ENCODE measurements at regions not wholly inside any gene's neighbourhood (a gene's known extent, or its start where the extent isn't known, plus 50 kb on each side); places are given as distances from the start of the nearest gene placed in this dataset.

DNA sequence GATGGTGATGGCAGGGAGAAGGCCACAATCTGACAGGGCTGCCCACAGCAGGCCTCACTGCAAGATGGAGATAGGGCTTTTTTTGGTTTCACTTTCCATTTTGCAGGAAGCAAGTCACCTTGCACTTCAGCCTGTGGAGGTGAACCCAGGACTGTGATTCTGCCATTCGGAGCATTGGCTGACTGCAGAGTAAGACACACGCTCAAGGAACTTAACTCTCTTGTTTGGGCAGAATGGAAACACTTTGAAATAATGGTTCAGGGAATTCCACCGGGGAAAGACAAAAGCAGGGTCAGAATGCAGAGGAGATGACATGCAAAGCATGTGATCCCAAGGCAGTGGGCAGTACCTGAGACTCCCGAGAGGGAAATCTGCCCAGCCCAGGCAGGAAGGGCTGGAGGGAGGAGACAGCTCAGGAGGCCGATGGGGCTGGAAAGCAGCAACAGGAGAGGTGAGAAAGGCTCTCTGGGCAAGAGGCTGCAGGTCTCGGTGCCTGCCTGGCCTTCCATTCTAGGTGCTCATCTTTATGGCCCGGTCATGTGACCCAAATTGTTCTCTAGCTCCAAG is 58.7 kb upstream of the PRMT8 start:
- TF ChIP-seq, protein P1, sequence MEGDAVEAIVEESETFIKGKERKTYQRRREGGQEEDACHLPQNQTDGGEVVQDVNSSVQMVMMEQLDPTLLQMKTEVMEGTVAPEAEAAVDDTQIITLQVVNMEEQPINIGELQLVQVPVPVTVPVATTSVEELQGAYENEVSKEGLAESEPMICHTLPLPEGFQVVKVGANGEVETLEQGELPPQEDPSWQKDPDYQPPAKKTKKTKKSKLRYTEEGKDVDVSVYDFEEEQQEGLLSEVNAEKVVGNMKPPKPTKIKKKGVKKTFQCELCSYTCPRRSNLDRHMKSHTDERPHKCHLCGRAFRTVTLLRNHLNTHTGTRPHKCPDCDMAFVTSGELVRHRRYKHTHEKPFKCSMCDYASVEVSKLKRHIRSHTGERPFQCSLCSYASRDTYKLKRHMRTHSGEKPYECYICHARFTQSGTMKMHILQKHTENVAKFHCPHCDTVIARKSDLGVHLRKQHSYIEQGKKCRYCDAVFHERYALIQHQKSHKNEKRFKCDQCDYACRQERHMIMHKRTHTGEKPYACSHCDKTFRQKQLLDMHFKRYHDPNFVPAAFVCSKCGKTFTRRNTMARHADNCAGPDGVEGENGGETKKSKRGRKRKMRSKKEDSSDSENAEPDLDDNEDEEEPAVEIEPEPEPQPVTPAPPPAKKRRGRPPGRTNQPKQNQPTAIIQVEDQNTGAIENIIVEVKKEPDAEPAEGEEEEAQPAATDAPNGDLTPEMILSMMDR (IDR thresholded peaks at IDR 0.05; ENCODE audit: poor library complexity): no peak
- TF ChIP-seq EZH2 (IDR thresholded peaks at IDR 0.05; ENCODE audit: borderline replicate concordance): no peak
- no peak for TF ChIP-seq EZH2phosphoT487 (IDR thresholded peaks at IDR 0.05; ENCODE audit: low read depth, severe bottlenecking, unreplicated experiment)

Data from hepatocyte (in vitro differentiated cells).